ENCODE measurements at regions not wholly inside any gene's neighbourhood (a gene's known extent, or its start where the extent isn't known, plus 50 kb on each side); places are given as distances from the start of the nearest gene placed in this dataset.

DNA sequence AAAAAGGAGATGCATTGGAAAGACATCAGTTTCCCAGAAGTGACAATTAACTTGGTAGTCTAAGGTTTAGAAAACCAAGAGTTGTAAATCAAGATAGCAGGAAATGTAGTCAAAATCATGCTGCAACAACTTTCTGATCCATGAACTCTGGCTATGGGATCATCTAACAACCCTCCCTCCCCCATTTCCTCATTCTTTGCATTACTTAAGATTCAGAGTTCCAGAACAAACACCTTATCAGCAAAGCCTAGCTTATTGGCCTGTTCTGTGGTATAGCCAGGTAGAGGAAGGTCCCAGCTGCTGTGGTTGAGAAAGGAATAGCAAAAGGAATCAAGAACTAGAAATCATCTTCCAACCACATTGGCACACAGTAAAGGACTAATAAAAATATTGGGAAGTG lies 651.1 kb downstream of the METTL15 start:
- POLR2A ChIA-PET = interaction anchor here (0.7 kb wide), 1 partner anchor 542 kb away, joined by 4 read pairs; no protein-coding TSS in a partner anchor
- Histone ChIP-seq H3K27ac (ENCODE audit: insufficient read depth in 1 of 2, low read depth in 1 of 2, low read length in 2 of 2, poor library complexity in 1 of 2, severe bottlenecking in 2 of 2) (no peak overlapping the region), H3K4me1 (ENCODE audit: control extremely low read depth in 1 of 4, control insufficient read depth in 4 of 4, insufficient read depth in 4 of 4, low read length in 3 of 4) (no peaks in the 10 kb centered on the region), H3K36me3 (ENCODE audit: control insufficient read depth in 4 of 4, insufficient read depth in 4 of 4, low read length in 3 of 4) (no peaks in the 10 kb centered on the region), H3K27me3 (replicated peaks in 2 of 5; ENCODE audit: control insufficient read depth in 4 of 5, insufficient read depth in 5 of 5, low read length in 4 of 5) (no peaks in the 10 kb centered on the region), H3K9me3 (ENCODE audit: control extremely low read depth in 1 of 5, control insufficient read depth in 4 of 5, insufficient read depth in 2 of 5, low read depth in 1 of 5, low read length in 4 of 5) (no peaks in the 10 kb centered on the region), H3K4me3 (ENCODE audit: control insufficient read depth in 1 of 7, extremely low read depth in 1 of 7, insufficient read depth in 4 of 7, low read depth in 2 of 7, low read length in 6 of 7) (no peak overlapping the region)
- DNase-seq = no peak
- CTCF ChIA-PET = no interaction called here

DNA sequence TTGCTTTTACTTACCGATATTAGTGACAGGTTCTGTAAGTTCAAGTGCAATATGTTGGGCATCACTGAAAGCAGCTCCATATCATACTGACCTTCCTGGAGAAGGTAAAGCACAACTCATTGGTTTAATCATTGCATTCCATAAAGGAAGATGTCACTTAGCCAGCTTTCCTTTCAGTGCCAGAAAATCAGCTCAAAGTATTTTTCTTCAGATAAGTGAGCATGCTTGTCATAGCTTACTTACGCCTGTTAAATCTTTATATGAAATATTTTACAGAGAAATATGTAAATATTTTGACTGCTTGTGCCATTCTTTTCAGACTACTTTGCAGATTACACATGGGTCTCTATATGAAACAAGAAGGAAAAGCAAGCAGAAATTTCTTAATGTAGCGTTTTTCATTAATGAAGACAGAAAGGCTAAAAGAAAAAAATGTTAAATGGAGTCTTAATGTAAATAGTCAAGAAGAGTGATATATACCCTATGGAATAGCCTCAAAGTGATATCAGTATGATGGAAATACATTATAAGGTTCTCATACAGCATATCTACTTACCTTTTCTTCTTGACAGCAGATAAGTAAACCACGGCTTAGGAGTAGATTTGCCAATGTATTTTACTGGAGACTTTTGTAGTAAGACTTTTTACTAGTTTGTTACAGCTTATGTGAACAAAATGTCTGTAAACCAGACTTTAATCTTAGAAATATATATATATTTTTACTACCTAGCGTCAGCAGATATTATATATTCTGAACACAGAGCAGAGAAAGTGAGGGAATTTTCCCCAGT lies 649.7 kb downstream of the METTL15 start:
- ChIA-PET POLR2A (no interaction called here), CTCF (no interaction called here)
- 100% methylated on average over 1 of the region's 5 CpGs for WGBS (ENCODE audit: insufficient coverage)
- Histone ChIP-seq H3K4me1 (ENCODE audit: control extremely low read depth in 1 of 4, control insufficient read depth in 4 of 4, insufficient read depth in 4 of 4, low read length in 3 of 4) (no peaks in the 10 kb centered on the region), H3K27me3 (replicated peaks in 2 of 5; ENCODE audit: control insufficient read depth in 4 of 5, insufficient read depth in 5 of 5, low read length in 4 of 5) (no peaks in the 10 kb centered on the region), H3K36me3 (ENCODE audit: control insufficient read depth in 4 of 4, insufficient read depth in 4 of 4, low read length in 3 of 4) (no peaks in the 10 kb centered on the region), H3K27ac (ENCODE audit: insufficient read depth in 1 of 2, low read depth in 1 of 2, low read length in 2 of 2, poor library complexity in 1 of 2, severe bottlenecking in 2 of 2) (no peak overlapping the region), H3K9me3 (ENCODE audit: control extremely low read depth in 1 of 5, control insufficient read depth in 4 of 5, insufficient read depth in 2 of 5, low read depth in 1 of 5, low read length in 4 of 5) (no peaks in the 10 kb centered on the region), H3K4me3 (ENCODE audit: control insufficient read depth in 1 of 7, extremely low read depth in 1 of 7, insufficient read depth in 4 of 7, low read depth in 2 of 7, low read length in 6 of 7) (no peak overlapping the region)
- DNase-seq = no peak

DNA sequence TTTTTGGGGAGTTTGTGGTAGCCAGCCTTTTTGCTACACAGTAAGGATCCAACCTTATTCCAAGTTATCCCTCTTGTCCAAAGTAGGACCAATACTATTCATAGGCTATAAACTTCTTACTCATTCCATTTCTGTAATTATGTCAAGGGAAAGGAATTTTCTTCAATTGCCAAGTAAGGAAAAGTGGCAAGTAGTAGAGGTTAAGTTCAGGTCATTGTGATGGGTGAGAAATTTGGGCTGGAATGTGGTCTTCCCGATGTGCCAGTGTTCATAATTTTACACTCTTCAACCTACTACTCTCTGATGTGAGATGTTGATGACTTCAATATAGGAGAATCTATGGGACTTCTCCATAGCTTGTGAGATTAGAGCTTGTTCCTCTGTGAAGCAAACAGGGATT lies 648.8 kb downstream of the METTL15 start:
- Histone ChIP-seq H3K27ac (ENCODE audit: insufficient read depth in 1 of 2, low read depth in 1 of 2, low read length in 2 of 2, poor library complexity in 1 of 2, severe bottlenecking in 2 of 2) (no peak overlapping the region), H3K27me3 (replicated peaks in 2 of 5; ENCODE audit: control insufficient read depth in 4 of 5, insufficient read depth in 5 of 5, low read length in 4 of 5) (no peaks in the 10 kb centered on the region), H3K4me1 (ENCODE audit: control extremely low read depth in 1 of 4, control insufficient read depth in 4 of 4, insufficient read depth in 4 of 4, low read length in 3 of 4) (no peaks in the 10 kb centered on the region), H3K9me3 (ENCODE audit: control extremely low read depth in 1 of 5, control insufficient read depth in 4 of 5, insufficient read depth in 2 of 5, low read depth in 1 of 5, low read length in 4 of 5) (no peaks in the 10 kb centered on the region), H3K4me3 (ENCODE audit: control insufficient read depth in 1 of 7, extremely low read depth in 1 of 7, insufficient read depth in 4 of 7, low read depth in 2 of 7, low read length in 6 of 7) (no peak overlapping the region), H3K36me3 (ENCODE audit: control insufficient read depth in 4 of 4, insufficient read depth in 4 of 4, low read length in 3 of 4) (no peaks in the 10 kb centered on the region)
- ChIA-PET POLR2A (no interaction called here), CTCF (no interaction called here)
- DNase-seq = no peak
- no CpG with 5 or more reads among the region's 1 CpG for WGBS (ENCODE audit: insufficient coverage)

DNA sequence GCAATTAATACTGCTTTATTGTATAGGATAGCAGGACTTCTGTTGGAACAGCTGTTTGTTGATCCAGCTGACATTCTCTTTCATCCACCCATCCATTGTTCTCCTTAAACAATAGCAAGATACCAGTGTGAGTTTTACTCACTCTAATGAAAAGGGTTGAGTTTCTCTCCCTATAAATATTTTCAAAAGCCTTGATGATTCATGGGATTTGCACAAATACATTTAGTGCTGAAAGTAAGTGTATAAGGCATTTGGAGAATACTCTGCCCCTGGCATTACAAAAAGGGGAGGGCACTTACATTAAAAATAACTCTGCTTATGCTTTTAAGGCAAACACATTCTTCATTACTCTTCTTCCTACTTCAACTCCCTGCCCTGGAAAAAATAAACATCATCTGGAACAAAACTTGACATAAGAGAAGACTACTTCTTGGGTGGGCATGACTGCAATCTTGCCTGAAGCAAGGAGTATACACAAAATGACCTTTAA lies 634.9 kb downstream of the METTL15 start:
- no peaks in the 10 kb centered on the region for H3K9me3 ChIP-seq (ENCODE audit: control extremely low read depth in 1 of 5, control insufficient read depth in 4 of 5, insufficient read depth in 2 of 5, low read depth in 1 of 5, low read length in 4 of 5)
- POLR2A ChIA-PET = no interaction called here
- H3K36me3 ChIP-seq (ENCODE audit: control insufficient read depth in 4 of 4, insufficient read depth in 4 of 4, low read length in 3 of 4) = no peaks in the 10 kb centered on the region
- no peaks in the 10 kb centered on the region for H3K27me3 ChIP-seq (replicated peaks in 2 of 5; ENCODE audit: control insufficient read depth in 4 of 5, insufficient read depth in 5 of 5, low read length in 4 of 5)
- no peak overlapping the region for H3K4me3 ChIP-seq (ENCODE audit: control insufficient read depth in 1 of 7, extremely low read depth in 1 of 7, insufficient read depth in 4 of 7, low read depth in 2 of 7, low read length in 6 of 7)
- H3K27ac ChIP-seq (ENCODE audit: insufficient read depth in 1 of 2, low read depth in 1 of 2, low read length in 2 of 2, poor library complexity in 1 of 2, severe bottlenecking in 2 of 2) = no peak overlapping the region
- no peaks in the 10 kb centered on the region for H3K4me1 ChIP-seq (ENCODE audit: control extremely low read depth in 1 of 4, control insufficient read depth in 4 of 4, insufficient read depth in 4 of 4, low read length in 3 of 4)
- CTCF ChIA-PET = no interaction called here
- no peak for DNase-seq

DNA sequence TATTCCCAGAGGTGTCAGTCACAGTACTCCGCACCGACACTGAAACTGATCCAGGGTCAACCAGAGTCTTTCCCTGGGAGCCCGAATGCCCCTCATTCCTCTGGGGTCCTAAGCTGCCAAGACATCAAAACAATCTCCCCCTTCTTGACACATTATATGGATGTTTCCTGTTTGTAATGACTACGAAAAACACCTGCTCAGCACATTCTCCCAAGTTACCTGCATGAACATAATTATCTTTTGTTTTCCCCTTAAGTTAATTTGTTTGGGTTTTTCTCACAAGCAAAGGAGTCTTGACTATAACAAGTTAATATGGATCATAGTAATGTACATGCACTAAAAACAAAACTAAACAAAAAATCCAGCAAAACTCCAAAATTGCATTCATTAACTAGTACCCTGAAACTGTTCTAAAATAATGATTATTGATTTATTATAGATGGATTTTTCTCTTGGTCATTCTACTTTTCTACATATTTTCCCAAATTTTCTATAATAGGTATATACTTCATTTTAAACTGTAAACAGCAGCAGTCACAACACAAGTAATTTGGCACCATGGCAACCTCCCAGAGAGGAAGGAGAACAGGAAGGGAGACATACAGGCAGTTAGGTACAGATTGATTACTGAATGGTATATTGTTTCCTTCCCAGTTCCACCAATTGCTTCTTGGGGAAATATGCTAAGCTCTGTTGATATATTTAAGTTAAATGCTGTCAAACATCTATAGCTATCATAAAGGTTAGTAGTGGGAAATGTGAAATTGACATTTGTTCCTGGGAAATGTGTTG lies 631.5 kb downstream of the METTL15 start:
- no peaks in the 10 kb centered on the region for H3K4me1 ChIP-seq (ENCODE audit: control extremely low read depth in 1 of 4, control insufficient read depth in 4 of 4, insufficient read depth in 4 of 4, low read length in 3 of 4)
- H3K9me3 ChIP-seq (ENCODE audit: control extremely low read depth in 1 of 5, control insufficient read depth in 4 of 5, insufficient read depth in 2 of 5, low read depth in 1 of 5, low read length in 4 of 5) = no peaks in the 10 kb centered on the region
- no peak for DNase-seq
- H3K4me3 ChIP-seq (ENCODE audit: control insufficient read depth in 1 of 7, extremely low read depth in 1 of 7, insufficient read depth in 4 of 7, low read depth in 2 of 7, low read length in 6 of 7) = no peak overlapping the region
- CTCF ChIA-PET = no interaction called here
- no peaks in the 10 kb centered on the region for H3K27me3 ChIP-seq (replicated peaks in 2 of 5; ENCODE audit: control insufficient read depth in 4 of 5, insufficient read depth in 5 of 5, low read length in 4 of 5)
- POLR2A ChIA-PET = no interaction called here
- H3K36me3 ChIP-seq (ENCODE audit: control insufficient read depth in 4 of 4, insufficient read depth in 4 of 4, low read length in 3 of 4) = no peaks in the 10 kb centered on the region
- 71% methylated on average over 3 of the region's 4 CpGs for WGBS (ENCODE audit: insufficient coverage)
- H3K27ac ChIP-seq (ENCODE audit: insufficient read depth in 1 of 2, low read depth in 1 of 2, low read length in 2 of 2, poor library complexity in 1 of 2, severe bottlenecking in 2 of 2) = no peak overlapping the region

DNA sequence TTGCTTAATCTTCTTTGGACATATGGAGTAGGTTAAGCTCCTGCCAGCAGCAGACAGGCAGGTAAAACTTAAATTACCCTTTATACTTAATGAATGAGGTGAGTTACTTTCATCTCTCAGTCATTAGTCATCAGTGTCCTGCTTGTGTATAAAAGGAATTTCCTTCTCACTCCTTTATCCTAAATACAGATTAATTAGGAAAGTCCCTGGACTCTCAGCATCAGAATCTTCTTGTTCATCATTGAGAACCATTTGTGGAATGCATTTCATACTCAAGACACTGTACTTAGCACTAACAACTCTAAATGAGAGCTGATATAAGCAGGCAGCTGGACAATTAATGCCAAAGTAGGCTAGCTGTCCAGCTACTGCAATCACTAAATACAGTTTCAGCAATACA lies 630.4 kb downstream of the METTL15 start:
- Histone ChIP-seq H3K36me3 (ENCODE audit: control insufficient read depth in 4 of 4, insufficient read depth in 4 of 4, low read length in 3 of 4) (no peaks in the 10 kb centered on the region), H3K9me3 (ENCODE audit: control extremely low read depth in 1 of 5, control insufficient read depth in 4 of 5, insufficient read depth in 2 of 5, low read depth in 1 of 5, low read length in 4 of 5) (no peaks in the 10 kb centered on the region), H3K4me1 (ENCODE audit: control extremely low read depth in 1 of 4, control insufficient read depth in 4 of 4, insufficient read depth in 4 of 4, low read length in 3 of 4) (no peaks in the 10 kb centered on the region), H3K27ac (ENCODE audit: insufficient read depth in 1 of 2, low read depth in 1 of 2, low read length in 2 of 2, poor library complexity in 1 of 2, severe bottlenecking in 2 of 2) (no peak overlapping the region), H3K4me3 (ENCODE audit: control insufficient read depth in 1 of 7, extremely low read depth in 1 of 7, insufficient read depth in 4 of 7, low read depth in 2 of 7, low read length in 6 of 7) (no peak overlapping the region), H3K27me3 (replicated peaks in 2 of 5; ENCODE audit: control insufficient read depth in 4 of 5, insufficient read depth in 5 of 5, low read length in 4 of 5) (no peaks in the 10 kb centered on the region)
- DNase-seq = no peak
- ChIA-PET POLR2A (no interaction called here), CTCF (no interaction called here)

DNA sequence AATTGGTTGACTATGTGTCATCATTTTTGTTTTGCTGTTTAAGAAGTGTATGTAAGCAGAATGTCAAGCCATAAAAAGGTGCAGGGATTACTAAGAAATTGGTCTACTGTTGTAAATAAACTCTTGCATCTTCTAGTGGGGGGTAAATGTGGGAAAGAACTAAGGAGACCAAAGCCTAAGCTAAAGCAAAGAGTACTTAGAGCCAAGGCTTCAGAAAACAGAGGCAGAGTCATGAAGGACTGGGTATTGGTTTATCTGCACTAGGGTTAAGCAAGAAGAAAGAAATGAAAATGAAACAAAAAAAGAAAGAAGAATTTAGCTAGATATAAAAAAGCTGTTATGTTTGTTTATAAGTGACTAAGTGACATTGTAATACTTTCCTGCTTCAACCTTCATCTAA lies 628.1 kb downstream of the METTL15 start:
- DNase-seq = no peak
- H3K9me3 ChIP-seq (ENCODE audit: control extremely low read depth in 1 of 5, control insufficient read depth in 4 of 5, insufficient read depth in 2 of 5, low read depth in 1 of 5, low read length in 4 of 5) = no peaks in the 10 kb centered on the region
- no peak overlapping the region for H3K27ac ChIP-seq (ENCODE audit: insufficient read depth in 1 of 2, low read depth in 1 of 2, low read length in 2 of 2, poor library complexity in 1 of 2, severe bottlenecking in 2 of 2)
- H3K4me3 ChIP-seq (ENCODE audit: control insufficient read depth in 1 of 7, extremely low read depth in 1 of 7, insufficient read depth in 4 of 7, low read depth in 2 of 7, low read length in 6 of 7) = no peak overlapping the region
- CTCF ChIA-PET = no interaction called here
- no peaks in the 10 kb centered on the region for H3K4me1 ChIP-seq (ENCODE audit: control extremely low read depth in 1 of 4, control insufficient read depth in 4 of 4, insufficient read depth in 4 of 4, low read length in 3 of 4)
- POLR2A ChIA-PET = no interaction called here
- no peaks in the 10 kb centered on the region for H3K27me3 ChIP-seq (replicated peaks in 2 of 5; ENCODE audit: control insufficient read depth in 4 of 5, insufficient read depth in 5 of 5, low read length in 4 of 5)
- no peaks in the 10 kb centered on the region for H3K36me3 ChIP-seq (ENCODE audit: control insufficient read depth in 4 of 4, insufficient read depth in 4 of 4, low read length in 3 of 4)
